ENCODE measurements at regions not wholly inside any gene's neighbourhood (a gene's known extent, or its start where the extent isn't known, plus 50 kb on each side); places are given as distances from the start of the nearest gene placed in this dataset.

DNA sequence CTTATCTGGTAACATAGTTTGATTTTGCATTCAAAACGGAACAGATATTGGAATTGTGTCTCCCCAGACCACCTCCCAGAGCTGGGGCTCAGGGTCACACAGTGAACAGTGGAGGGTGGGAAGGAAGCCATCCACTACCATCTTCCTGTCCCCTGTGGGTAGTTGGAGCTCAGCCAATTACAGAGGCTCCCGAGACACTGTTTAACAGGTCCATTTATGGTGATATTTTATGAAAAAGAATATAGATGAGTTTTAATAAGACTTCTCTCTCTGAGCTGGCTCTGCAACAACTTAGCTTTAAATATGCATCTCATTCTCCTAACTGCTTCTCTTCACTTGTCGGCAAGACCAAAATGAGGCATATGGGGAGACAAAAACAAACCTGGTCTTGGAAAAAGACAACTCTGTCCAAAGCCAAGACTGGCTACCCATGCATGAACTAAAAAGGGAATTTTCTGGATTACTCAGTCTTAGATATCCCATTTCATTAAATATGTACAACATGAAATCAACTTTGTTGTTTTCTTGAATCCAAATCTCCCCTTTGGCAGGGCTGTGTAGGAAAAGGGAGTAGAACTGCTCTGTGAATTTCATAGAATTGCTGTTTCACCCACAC is 83.8 kb upstream of the HOXC13 start:
- TF ChIP-seq, protein P1, sequence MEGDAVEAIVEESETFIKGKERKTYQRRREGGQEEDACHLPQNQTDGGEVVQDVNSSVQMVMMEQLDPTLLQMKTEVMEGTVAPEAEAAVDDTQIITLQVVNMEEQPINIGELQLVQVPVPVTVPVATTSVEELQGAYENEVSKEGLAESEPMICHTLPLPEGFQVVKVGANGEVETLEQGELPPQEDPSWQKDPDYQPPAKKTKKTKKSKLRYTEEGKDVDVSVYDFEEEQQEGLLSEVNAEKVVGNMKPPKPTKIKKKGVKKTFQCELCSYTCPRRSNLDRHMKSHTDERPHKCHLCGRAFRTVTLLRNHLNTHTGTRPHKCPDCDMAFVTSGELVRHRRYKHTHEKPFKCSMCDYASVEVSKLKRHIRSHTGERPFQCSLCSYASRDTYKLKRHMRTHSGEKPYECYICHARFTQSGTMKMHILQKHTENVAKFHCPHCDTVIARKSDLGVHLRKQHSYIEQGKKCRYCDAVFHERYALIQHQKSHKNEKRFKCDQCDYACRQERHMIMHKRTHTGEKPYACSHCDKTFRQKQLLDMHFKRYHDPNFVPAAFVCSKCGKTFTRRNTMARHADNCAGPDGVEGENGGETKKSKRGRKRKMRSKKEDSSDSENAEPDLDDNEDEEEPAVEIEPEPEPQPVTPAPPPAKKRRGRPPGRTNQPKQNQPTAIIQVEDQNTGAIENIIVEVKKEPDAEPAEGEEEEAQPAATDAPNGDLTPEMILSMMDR (IDR thresholded peaks at IDR 0.05): no peak
- Histone ChIP-seq H3K36me3 (no peaks in the 10 kb centered on the region), H3K27ac (no peak overlapping the region), H3K4me1 (ENCODE audit: control insufficient read depth in 1 of 2, insufficient read depth in 1 of 2, low read depth in 1 of 2, low read length in 1 of 2) (no peaks in the 10 kb centered on the region), H3K27me3 (peaks cover 75% of the 10 kb centered on the region), H3K4me3 (ENCODE audit: low read depth in 1 of 2, low read length in 1 of 2) (no peak overlapping the region), H3K9me3 (no peaks in the 10 kb centered on the region)

DNA sequence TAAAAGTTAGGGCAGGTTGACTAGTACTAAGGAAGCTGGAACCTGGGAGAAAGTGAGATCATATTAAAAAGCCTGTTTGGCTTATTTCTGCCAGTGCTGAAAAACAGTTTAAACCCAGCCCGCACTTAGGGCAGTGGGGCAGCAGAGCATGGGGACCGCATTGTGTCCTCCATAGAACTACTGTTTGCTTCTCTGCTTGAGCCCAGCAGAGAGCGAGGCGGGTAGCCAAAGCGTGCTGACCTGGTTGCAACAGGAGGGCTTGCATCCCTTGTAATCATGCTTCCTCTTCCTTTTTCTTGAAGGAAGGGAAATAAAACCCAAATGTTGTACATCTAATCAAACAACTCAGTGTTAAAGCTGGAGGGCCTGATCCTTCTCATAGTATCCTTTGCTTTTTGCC is 82.5 kb upstream of the HOXC13 start:
- Histone ChIP-seq H3K4me3 (ENCODE audit: low read depth in 1 of 2, low read length in 1 of 2) (no peak overlapping the region), H3K36me3 (no peaks in the 10 kb centered on the region), H3K4me1 (ENCODE audit: control insufficient read depth in 1 of 2, insufficient read depth in 1 of 2, low read depth in 1 of 2, low read length in 1 of 2) (no peaks in the 10 kb centered on the region), H3K27me3 (peaks cover 73% of the 10 kb centered on the region), H3K9me3 (no peaks in the 10 kb centered on the region), H3K27ac (no peak overlapping the region)
- TF ChIP-seq, protein P1 (IDR thresholded peaks at IDR 0.05): no peak

DNA sequence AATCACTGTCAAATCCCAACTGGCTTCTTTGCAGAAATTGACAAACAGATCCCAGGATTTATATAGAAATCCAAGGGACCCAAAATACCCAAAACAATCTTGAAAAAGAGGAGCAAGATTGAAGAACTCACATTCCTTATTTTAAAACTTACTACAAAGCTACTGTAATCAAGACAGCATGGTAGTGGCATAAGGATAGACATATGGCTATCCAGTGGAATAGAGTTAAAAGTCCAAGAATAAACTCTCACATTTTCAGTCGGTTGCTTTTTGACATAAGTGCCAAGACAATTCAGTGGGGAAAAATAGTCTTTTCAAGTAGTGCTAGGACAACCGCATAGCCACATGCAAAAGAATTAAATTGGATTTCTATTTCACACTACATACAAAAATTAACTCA is 81.0 kb upstream of the HOXC13 start:
- TF ChIP-seq, protein P1 (IDR thresholded peaks at IDR 0.05): no peak
- H3K27ac ChIP-seq: no peak overlapping the region
- no peaks in the 10 kb centered on the region for H3K4me1 ChIP-seq (ENCODE audit: control insufficient read depth in 1 of 2, insufficient read depth in 1 of 2, low read depth in 1 of 2, low read length in 1 of 2)
- H3K9me3 ChIP-seq: no peaks in the 10 kb centered on the region
- H3K4me3 ChIP-seq (ENCODE audit: low read depth in 1 of 2, low read length in 1 of 2): no peak overlapping the region
- peaks cover 76% of the 10 kb centered on the region for H3K27me3 ChIP-seq
- H3K36me3 ChIP-seq: no peaks in the 10 kb centered on the region

DNA sequence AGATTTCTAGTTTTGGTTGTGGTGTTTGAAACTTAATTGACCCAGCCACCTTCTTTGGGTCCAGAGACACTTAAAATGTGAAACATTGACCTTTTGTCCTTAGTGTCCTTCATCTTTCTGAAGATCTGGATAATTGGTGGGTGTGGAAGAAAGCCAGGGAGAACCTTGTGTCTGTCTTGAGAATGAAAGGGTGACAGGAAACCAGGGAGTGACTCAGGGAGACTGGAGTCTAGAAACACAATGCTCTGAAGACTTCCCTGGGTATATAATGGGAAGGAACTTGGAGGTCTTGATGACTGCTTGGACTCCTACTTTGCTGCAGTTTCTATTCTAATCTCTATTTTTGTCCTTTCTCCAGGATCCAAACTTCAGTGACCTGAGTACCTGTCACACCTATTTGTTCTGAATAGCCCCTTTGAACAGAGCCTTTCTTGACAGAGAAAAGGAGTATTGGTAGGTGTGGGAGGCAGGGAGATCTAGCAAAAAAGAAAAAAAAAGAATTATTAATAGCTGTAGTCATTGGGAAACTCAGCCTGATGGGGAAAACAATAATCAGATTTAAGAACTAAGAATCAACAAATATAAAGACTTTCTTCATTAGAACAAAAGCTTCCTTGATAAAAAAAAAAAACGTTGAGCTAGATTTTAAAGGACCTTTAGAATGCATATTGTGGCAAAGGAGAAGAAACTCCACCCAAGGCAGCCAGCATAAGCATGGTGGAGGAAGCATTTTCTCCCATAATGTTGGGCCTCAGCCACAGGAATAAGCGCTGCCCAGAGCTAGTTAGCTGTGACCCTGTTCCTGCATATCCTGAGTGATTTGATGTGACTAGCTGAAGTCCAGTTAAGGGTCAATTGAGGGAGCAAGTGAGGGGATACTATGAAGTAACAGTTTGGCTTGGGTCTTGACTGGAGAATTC is 77.9 kb upstream of the HOXC13 start:
- Histone ChIP-seq H3K9me3 (no peaks in the 10 kb centered on the region), H3K27me3 (peaks cover 78% of the 10 kb centered on the region), H3K36me3 (no peaks in the 10 kb centered on the region), H3K4me3 (ENCODE audit: low read depth in 1 of 2, low read length in 1 of 2) (no peak overlapping the region), H3K4me1 (ENCODE audit: control insufficient read depth in 1 of 2, insufficient read depth in 1 of 2, low read depth in 1 of 2, low read length in 1 of 2) (no peaks in the 10 kb centered on the region), H3K27ac (no peak overlapping the region)
- TF ChIP-seq, protein P1 (IDR thresholded peaks at IDR 0.05): no peak

DNA sequence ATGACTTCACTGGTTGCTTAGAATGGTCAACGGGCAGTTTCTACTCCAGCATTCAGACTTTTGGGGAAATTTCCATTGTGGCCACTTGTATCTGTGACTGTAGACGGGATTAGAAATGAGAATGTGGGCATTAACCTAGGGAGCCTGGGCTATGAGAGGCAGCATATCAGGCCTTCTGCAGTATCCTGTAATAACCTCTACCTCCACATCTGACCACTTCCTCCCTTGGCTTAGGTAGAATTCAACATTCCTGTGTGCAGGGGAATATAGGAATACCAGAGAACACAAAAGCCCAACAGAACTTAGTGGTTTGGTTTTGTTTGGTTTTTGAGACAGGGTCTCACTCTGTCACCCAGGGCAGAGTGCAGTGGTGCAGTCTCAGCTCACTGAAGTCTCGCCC is 76.4 kb upstream of the HOXC13 start:
- TF ChIP-seq, protein P1 (IDR thresholded peaks at IDR 0.05): no peak
- H3K4me1 ChIP-seq (ENCODE audit: control insufficient read depth in 1 of 2, insufficient read depth in 1 of 2, low read depth in 1 of 2, low read length in 1 of 2): no peaks in the 10 kb centered on the region
- no peak overlapping the region for H3K4me3 ChIP-seq (ENCODE audit: low read depth in 1 of 2, low read length in 1 of 2)
- H3K27ac ChIP-seq: no peak overlapping the region
- no peaks in the 10 kb centered on the region for H3K9me3 ChIP-seq
- H3K27me3 ChIP-seq: peaks cover 88% of the 10 kb centered on the region
- no peaks in the 10 kb centered on the region for H3K36me3 ChIP-seq

Data from neutrophil (primary cell).